ENCODE measurements at regions not wholly inside any gene's neighbourhood (a gene's known extent, or its start where the extent isn't known, plus 50 kb on each side); places are given as distances from the start of the nearest gene placed in this dataset.
"Not testable (repeated sequence)": the region's sequence is repeated elsewhere in the genome, so short reads cannot be mapped to it uniquely, and the experiment has no call there.

- no peak for FAIRE-seq
- DNase-seq (ENCODE audit: insufficient read length, low spot score), result no peak
These were observed 57.7 kb upstream of the AADACL2 start for GRCh38 chr3:151675858-151676615.

DNA sequence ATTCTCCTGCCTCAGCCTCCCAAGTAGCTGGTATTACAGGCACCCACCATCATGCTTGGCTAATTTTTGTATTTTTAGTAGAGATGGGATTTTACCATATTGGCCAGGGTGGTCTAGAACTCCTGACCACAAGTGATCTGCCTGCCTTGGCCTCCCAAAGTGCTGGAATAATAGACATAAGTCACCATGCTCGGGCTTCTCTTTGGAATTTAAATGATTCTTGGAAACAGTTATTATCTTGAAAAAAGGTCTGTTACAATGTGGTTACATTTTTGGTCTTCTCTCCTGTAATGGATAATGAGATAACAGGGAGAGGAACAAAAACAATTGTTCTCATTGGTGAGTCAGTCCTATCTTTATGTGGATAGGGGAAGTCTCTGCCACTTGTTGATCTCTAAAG is 59.8 kb upstream of the AADACL2 start:
- no peak for FAIRE-seq
- no peak for TF ChIP-seq POLR2A (IDR thresholded peaks at IDR 0.05; ENCODE audit: low read depth, low read length)
- no peak for DNase-seq (ENCODE audit: insufficient read length, low spot score)

More at GRCh38 chr3:151675858-151676615, 57.7 kb upstream of the AADACL2 start:
- TF ChIP-seq POLR2A (IDR thresholded peaks at IDR 0.05; ENCODE audit: low read depth, low read length), result no peak

- not testable (repeated sequence) for FAIRE-seq; DNase-seq (ENCODE audit: insufficient read length, low spot score)
These were observed 66.0 kb upstream of the AADACL2 start for GRCh38 chr3:151667762-151668161.

- no peak for TF ChIP-seq POLR2A (IDR thresholded peaks at IDR 0.05; ENCODE audit: low read depth, low read length)
- no peak for DNase-seq (ENCODE audit: insufficient read length, low spot score)
- FAIRE-seq, result no peak
These were observed 72.8 kb upstream of the AADACL2 start for GRCh38 chr3:151660885-151661284.

- no peak for TF ChIP-seq POLR2A (IDR thresholded peaks at IDR 0.05; ENCODE audit: low read depth, low read length)
- no peak for FAIRE-seq
- DNase-seq (ENCODE audit: insufficient read length, low spot score), result no peak
These were observed 88.7 kb upstream of the AADACL2 start for GRCh38 chr3:151644986-151645385.

- no peak for FAIRE-seq
- TF ChIP-seq POLR2A (IDR thresholded peaks at IDR 0.05; ENCODE audit: low read depth, low read length), result no peak
- DNase-seq (ENCODE audit: insufficient read length, low spot score), result no peak
These were observed 89.6 kb upstream of the AADACL2 start for GRCh38 chr3:151644020-151644620.

DNA sequence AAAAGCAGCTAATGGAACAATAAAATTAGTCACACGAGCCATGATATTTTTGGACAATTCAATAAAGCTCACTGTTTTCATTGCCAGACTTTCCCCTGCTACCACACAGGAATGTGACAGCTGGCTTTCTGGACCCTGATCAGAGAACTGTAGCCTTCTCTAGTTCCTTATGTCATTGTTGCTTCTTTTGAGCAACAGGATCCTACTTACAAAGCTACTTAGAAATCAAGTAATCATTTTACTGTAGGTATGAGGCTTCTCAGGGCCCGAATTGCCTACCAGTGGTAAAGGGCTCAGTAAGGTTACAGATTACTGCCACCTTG is 94.3 kb upstream of the AADACL2 start:
- TF ChIP-seq POLR2A (IDR thresholded peaks at IDR 0.05; ENCODE audit: low read depth, low read length), result no peak
- no peak for FAIRE-seq
- no peak for DNase-seq (ENCODE audit: insufficient read length, low spot score)

GRCh38 chr3:151638555-151639417 is 94.9 kb upstream of the AADACL2 start:
- no peak for TF ChIP-seq POLR2A (IDR thresholded peaks at IDR 0.05; ENCODE audit: low read depth, low read length)
- DNase-seq (ENCODE audit: insufficient read length, low spot score), result no peak
- FAIRE-seq, result no peak

DNA sequence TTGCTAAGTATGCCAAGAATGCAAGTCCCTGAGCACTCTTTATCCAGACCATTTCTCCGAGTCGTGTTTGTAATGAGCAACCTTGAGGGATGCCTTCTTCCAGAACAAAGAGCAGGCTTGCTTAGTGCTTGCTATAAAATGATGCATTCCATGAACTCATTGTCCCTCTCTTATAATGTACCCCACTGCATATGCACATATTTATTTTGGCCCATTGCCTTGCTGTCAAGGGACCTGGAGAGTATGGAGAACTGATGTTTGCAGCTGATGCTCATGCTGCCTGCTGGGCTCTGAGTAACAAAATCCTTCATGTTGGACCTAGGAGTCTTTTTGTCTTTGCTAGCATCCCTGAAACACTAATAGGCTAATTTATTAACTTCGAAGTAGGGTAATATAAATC is 97.8 kb upstream of the AADACL2 start:
- no peak for FAIRE-seq
- no peak for DNase-seq (ENCODE audit: insufficient read length, low spot score)

GRCh38 chr3:151631946-151632345 is 101.8 kb upstream of the AADACL2 start:
- no peak for FAIRE-seq
- DNase-seq (ENCODE audit: insufficient read length, low spot score), result no peak
- no peak for TF ChIP-seq POLR2A (IDR thresholded peaks at IDR 0.05; ENCODE audit: low read depth, low read length)

More for the DNA sequence above, 97.8 kb upstream of the AADACL2 start:
- no peak for TF ChIP-seq POLR2A (IDR thresholded peaks at IDR 0.05; ENCODE audit: low read depth, low read length)

DNA sequence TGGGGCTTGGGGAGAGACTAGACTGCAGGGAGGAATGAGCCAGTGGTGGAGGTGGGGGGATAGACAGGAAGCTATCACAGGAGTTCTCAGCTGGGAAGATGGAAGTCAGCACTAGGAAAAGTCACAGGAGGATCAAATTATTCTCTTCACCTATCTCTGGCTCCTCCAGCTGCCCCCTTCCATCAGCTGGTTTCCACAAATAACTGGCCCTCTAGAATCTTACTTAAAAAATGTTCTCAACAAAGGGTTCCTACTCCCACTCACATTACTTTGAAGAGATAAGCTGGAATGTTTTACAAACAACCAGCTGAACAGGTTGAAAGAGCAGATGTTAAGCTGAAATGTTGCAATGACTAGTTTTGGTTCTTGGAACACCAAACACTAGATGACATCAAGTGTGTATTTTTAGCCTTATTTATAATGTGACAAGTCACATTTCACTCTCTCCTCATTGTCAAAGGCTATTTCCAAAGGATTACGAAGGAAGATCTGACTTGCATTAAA is 102.7 kb upstream of the AADACL2 start:
- FAIRE-seq (no peak), DNase-seq (ENCODE audit: insufficient read length, low spot score) (no peak)
- no peak for TF ChIP-seq POLR2A (IDR thresholded peaks at IDR 0.05; ENCODE audit: low read depth, low read length)

GRCh38 chr3:151630035-151630434 is 103.7 kb upstream of the AADACL2 start:
- DNase-seq (ENCODE audit: insufficient read length, low spot score) (no peak), FAIRE-seq (no peak)
- TF ChIP-seq POLR2A (IDR thresholded peaks at IDR 0.05; ENCODE audit: low read depth, low read length), result no peak

- TF ChIP-seq POLR2A (IDR thresholded peaks at IDR 0.05; ENCODE audit: low read depth, low read length), result no peak
- FAIRE-seq (no peak), DNase-seq (ENCODE audit: insufficient read length, low spot score) (no peak)
These were observed 108.1 kb upstream of the AADACL2 start for GRCh38 chr3:151625586-151625985.

GRCh38 chr3:151625086-151625485 is 108.6 kb upstream of the AADACL2 start:
- DNase-seq (ENCODE audit: insufficient read length, low spot score) (no peak), FAIRE-seq (no peak)
- no peak for TF ChIP-seq POLR2A (IDR thresholded peaks at IDR 0.05; ENCODE audit: low read depth, low read length)
